SJSA1 (cell line): ENCODE measurements at regions not wholly inside any gene's neighbourhood (a gene's known extent, or its start where the extent isn't known, plus 50 kb on each side); places are given as distances from the start of the nearest gene placed in this dataset.

Source experiments
- DNase-seq, 2 experiments: peaks; one replicate each; pipeline ENCODE4 v3.0.0-alpha.2; 2015 to 2020; ENCODE audit warnings: low spot score in 2 of 2, low read depth in 1 of 2
- H3K27ac ChIP-seq: fragments of 250-450 bp; sonication (Bioruptor Pico); 2 replicates; pipeline ENCODE4 v1.5.1; 2020; ENCODE audit warnings: mild to moderate bottlenecking, moderate library complexity
- H3K27me3 ChIP-seq: fragments of 250-450 bp; sonication (Bioruptor Pico); replicated peaks from 2 replicates; pipeline ENCODE4 v1.5.1; 2020; ENCODE audit warnings: mild to moderate bottlenecking, moderate library complexity
- H3K36me3 ChIP-seq: fragments of 250-450 bp; sonication (Bioruptor Pico); 2 replicates; pipeline ENCODE4 v1.5.1; 2020; ENCODE audit warnings: mild to moderate bottlenecking
- H3K4me1 ChIP-seq: fragments of 250-450 bp; sonication (Bioruptor Pico); replicated peaks from 2 replicates; pipeline ENCODE4 v1.6.1; 2021; ENCODE audit warnings: mild to moderate bottlenecking
- H3K4me3 ChIP-seq: fragments of 250-450 bp; sonication (Bioruptor Pico); 2 replicates; pipeline ENCODE4 v1.5.1; 2020; ENCODE audit warnings: mild to moderate bottlenecking
- H3K9me3 ChIP-seq: fragments of 250-450 bp; sonication (Bioruptor Pico); replicated peaks from 2 replicates; pipeline ENCODE4 v1.5.1; 2020; ENCODE audit warnings: mild to moderate bottlenecking

GRCh38 chr4:31595496-31595895 is 875.3 kb downstream of the PCDH7 start:
- no peaks in the 10 kb centered on the region for H3K9me3 ChIP-seq
- DNase-seq: no peak
- no peaks in the 10 kb centered on the region for H3K36me3 ChIP-seq
- H3K27me3 ChIP-seq: no peaks in the 10 kb centered on the region
- no peaks in the 10 kb centered on the region for H3K4me1 ChIP-seq
- no peak overlapping the region for H3K27ac ChIP-seq
- H3K4me3 ChIP-seq: no peak overlapping the region

GRCh38 chr4:31598639-31599038 is 878.5 kb downstream of the PCDH7 start:
- H3K27ac ChIP-seq: no peak overlapping the region
- H3K4me1 ChIP-seq: no peaks in the 10 kb centered on the region
- no peaks in the 10 kb centered on the region for H3K9me3 ChIP-seq
- no peak overlapping the region for H3K4me3 ChIP-seq
- no peak for DNase-seq
- H3K36me3 ChIP-seq: no peaks in the 10 kb centered on the region
- no peaks in the 10 kb centered on the region for H3K27me3 ChIP-seq

DNA sequence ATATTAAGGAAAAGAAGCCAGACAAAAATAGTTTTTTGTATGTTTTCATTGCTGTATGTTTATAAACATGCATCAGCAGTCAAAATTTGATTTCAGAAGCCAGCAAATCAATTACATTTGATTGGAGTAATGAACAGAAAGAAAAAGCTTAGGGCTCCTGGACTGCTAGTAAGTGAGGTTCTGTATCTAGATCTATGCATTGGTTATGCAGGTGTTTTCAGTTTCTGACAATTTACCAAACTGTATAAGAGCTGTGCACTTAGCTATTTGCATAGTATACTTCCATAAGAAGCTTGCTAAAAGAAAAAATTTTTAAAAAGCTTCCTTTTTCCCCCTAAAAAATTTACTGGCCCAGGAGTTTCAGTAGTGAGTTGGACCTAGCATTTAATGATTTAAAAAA is 881.6 kb downstream of the PCDH7 start:
- Histone ChIP-seq H3K36me3 (no peaks in the 10 kb centered on the region), H3K9me3 (no peaks in the 10 kb centered on the region), H3K27ac (no peak overlapping the region), H3K4me3 (no peak overlapping the region), H3K4me1 (no peaks in the 10 kb centered on the region), H3K27me3 (no peaks in the 10 kb centered on the region)
- DNase-seq: no peak

DNA sequence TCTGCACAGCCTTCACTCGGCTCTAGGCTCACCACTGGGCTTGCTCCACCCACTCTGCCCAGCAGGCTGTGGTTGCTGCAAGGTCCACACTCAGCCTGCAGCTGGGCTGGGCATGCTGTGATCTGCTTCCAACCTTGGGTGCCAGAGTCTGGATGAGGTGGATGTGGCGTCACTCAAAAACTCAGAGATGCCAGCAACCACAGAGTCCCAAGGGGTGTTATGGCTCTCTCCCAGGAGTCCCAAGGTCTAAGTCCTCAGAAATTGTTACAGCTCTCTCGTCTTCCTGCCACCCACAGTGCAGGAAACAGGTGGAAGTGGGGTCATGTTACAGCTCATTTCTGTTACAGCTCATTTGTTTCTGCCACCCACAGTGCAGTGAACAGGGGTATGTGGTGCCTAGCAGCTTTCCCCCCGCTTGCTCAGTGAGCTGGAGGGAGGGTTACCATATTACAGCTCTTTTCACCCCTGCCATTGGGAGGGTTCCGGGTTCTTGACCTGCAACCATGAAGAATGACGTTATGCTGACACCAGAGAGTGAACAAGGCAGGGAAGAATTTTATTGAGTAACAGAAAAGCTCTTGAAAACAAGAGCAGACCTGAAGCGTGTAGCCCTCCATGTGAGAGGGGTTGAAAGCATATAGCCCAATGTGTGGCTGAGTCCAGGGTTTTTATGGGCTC is 893.9 kb downstream of the PCDH7 start:
- H3K27me3 ChIP-seq: no peaks in the 10 kb centered on the region
- H3K9me3 ChIP-seq: no peaks in the 10 kb centered on the region
- no peak overlapping the region for H3K27ac ChIP-seq
- no peaks in the 10 kb centered on the region for H3K36me3 ChIP-seq
- H3K4me1 ChIP-seq: no peaks in the 10 kb centered on the region
- H3K4me3 ChIP-seq: no peak overlapping the region
- DNase-seq: peak; percentile 28 to 51

DNA sequence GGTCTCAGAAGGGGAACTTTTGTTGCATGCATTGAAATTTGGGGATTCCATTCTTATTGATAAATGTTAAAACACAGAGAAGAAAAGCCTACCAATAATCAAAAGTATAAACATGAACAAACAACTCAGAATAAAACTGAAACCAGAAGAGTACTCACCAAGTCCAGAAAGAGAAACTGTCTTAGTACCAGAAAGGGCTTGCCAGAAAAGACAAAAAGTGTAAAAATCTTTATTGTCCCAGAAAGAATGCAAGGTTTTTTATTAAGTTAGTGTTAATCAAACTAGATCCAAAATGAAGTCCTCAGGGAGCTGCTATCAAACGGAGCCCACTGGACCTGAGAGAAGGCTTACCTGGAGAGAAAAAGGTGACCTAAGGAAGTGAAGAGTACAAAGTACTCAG is 897.5 kb downstream of the PCDH7 start:
- DNase-seq: no peak
- Histone ChIP-seq H3K9me3 (no peaks in the 10 kb centered on the region), H3K4me3 (no peak overlapping the region), H3K4me1 (no peaks in the 10 kb centered on the region), H3K36me3 (no peaks in the 10 kb centered on the region), H3K27me3 (no peaks in the 10 kb centered on the region), H3K27ac (no peak overlapping the region)

DNA sequence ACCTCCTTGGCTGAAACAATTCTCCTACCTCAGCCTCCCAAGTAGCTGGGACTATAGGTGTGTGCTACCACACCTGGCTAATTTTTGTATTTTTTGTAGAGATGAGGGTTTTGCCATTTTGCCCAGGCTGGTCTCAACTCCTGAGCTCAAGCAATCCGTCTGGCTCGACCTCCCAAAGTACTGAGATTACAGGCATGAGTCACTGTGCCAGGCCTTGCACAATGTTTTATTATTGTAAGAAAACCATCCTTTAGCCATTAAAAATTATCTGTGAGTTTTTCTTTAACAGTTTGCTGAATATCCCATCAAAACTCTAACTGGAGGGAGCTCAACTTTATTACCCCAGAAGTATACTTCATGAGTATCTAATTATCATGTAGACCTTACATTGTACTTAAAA is 900.3 kb downstream of the PCDH7 start:
- no peaks in the 10 kb centered on the region for H3K36me3 ChIP-seq

GRCh38 chr4:31645236-31645635 is 925.1 kb downstream of the PCDH7 start:
- Histone ChIP-seq H3K27ac (no peak overlapping the region), H3K4me1 (no peaks in the 10 kb centered on the region), H3K36me3 (no peaks in the 10 kb centered on the region), H3K27me3 (no peaks in the 10 kb centered on the region), H3K4me3 (no peak overlapping the region), H3K9me3 (no peaks in the 10 kb centered on the region)
- no peak for DNase-seq

More for the DNA sequence above, 900.3 kb downstream of the PCDH7 start:
- Histone ChIP-seq H3K27me3 (no peaks in the 10 kb centered on the region), H3K4me3 (no peak overlapping the region), H3K4me1 (no peaks in the 10 kb centered on the region), H3K27ac (no peak overlapping the region), H3K9me3 (no peaks in the 10 kb centered on the region)
- no peak for DNase-seq

DNA sequence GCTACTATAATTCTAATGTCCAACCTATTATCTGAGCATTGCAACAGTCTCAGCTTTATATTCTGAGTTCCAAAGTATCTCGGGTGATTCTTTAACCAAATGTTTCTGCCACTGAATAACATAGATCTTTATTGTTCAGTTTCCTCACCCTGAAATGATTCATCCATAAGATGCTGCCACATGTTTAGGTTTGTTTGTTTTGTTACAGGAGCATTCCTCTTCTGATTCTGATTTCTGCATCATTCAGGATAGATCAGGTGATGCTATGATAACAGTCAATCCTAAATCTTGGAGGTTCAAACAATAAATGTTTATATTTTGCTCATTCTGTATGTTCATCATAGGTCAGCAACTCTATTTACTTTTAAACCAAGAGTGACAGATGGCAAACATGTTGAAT is 927.6 kb downstream of the PCDH7 start:
- Histone ChIP-seq H3K36me3 (no peaks in the 10 kb centered on the region), H3K27ac (no peak overlapping the region), H3K9me3 (no peaks in the 10 kb centered on the region), H3K27me3 (no peaks in the 10 kb centered on the region), H3K4me1 (no peaks in the 10 kb centered on the region), H3K4me3 (no peak overlapping the region)
- no peak for DNase-seq

DNA sequence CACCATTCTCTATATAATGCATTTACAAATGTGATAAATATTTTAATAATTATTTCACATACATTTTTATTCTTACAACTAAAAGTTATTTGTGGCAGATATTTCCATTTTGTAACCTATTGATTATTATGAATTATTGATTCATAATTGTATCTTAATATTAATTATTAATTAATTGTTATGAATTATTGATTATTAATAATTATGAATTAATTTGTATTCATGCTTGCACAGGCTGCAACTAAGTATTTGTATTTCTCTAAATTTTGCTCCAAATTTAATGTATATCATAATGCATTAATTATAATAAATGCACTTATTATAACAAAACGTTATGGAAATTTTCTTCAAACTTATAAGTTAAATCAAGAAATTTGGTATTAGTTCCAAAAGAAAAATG is 929.7 kb downstream of the PCDH7 start:
- H3K27ac ChIP-seq: no peak overlapping the region

DNA sequence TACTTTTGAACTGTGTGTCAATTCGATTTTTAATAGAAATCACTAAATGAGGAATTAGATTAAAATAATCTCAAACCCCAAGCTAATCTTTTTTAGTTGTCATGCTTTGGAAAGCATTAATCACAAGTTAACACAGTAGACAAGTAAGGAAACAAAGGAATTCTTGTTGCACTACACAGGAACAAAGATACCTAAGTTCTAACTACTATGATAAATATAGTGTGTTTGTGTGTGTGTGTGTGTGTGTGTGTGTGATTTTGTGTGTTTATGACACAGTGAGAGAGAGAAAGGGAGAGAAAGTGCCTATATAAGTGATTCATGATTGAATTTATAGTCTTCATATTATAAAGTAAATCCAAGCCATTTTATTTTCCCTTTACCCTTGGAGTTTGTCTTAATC is 931.4 kb downstream of the PCDH7 start:
- Histone ChIP-seq H3K9me3 (no peaks in the 10 kb centered on the region), H3K36me3 (no peaks in the 10 kb centered on the region), H3K4me3 (no peak overlapping the region), H3K27ac (no peak overlapping the region), H3K27me3 (no peaks in the 10 kb centered on the region), H3K4me1 (no peaks in the 10 kb centered on the region)
- no peak for DNase-seq

More for the DNA sequence above, 929.7 kb downstream of the PCDH7 start:
- Histone ChIP-seq H3K9me3 (no peaks in the 10 kb centered on the region), H3K36me3 (no peaks in the 10 kb centered on the region), H3K4me1 (no peaks in the 10 kb centered on the region), H3K27me3 (no peaks in the 10 kb centered on the region), H3K4me3 (no peak overlapping the region)
- no peak for DNase-seq

GRCh38 chr4:31655328-31655727 is 935.2 kb downstream of the PCDH7 start:
- DNase-seq: no peak
- Histone ChIP-seq H3K27me3 (no peaks in the 10 kb centered on the region), H3K9me3 (no peaks in the 10 kb centered on the region), H3K4me1 (no peaks in the 10 kb centered on the region), H3K36me3 (no peaks in the 10 kb centered on the region), H3K27ac (no peak overlapping the region), H3K4me3 (no peak overlapping the region)

DNA sequence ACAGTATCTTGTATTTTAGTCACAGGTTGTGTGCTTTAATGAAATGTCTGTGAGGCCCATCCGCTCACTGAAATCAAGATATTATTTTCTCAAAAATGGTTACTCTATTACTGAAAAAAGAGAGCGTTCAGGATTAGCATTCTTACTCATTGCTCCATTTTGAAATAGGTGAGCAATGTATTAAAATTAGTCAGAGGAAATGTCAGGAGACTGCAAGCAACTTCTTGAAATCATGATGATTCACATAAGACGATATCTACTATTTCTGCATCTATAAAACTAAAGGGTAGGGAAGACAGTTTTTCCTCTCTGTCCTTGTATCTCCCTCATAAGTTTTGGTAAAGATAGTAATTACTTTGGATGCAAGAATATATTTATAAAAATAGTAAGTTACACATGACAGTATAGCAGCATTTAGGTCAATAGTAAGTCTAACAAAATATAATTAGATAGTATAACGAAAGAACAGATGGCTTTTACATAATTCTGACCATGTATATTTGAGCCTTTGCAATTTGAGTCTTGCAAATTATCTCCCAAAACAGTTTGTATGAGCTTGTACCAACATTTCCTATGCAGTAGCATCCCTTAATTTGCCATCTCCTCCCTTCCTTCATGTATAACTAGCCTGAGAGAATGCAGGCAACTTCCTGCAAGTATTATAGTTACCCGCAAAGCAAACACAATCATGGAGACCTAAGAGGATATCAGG is 937.8 kb downstream of the PCDH7 start:
- DNase-seq: no peak
- H3K27me3 ChIP-seq: no peaks in the 10 kb centered on the region
- H3K36me3 ChIP-seq: no peaks in the 10 kb centered on the region
- no peak overlapping the region for H3K27ac ChIP-seq
- H3K4me3 ChIP-seq: no peak overlapping the region
- no peaks in the 10 kb centered on the region for H3K4me1 ChIP-seq
- H3K9me3 ChIP-seq: no peaks in the 10 kb centered on the region

DNA sequence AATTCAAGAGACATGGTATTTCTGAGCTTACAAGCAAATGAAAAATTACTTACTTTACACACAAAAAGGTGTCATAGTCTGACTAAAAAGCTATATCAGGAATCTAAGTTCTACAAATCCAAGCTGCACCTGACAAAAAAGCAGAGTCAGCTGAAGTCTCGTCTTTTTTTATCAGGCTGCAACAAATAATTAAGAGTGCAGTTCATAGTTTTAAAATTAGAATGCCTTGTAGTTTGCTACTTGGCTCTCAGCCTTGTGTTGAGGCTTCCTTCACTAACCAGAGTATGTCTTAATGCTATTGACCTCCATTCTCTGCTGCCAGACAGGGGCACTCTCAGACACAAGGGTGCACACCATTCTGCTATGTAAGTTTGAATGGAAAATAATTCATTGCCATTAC is 940.7 kb downstream of the PCDH7 start:
- H3K27ac ChIP-seq: no peak overlapping the region

DNA sequence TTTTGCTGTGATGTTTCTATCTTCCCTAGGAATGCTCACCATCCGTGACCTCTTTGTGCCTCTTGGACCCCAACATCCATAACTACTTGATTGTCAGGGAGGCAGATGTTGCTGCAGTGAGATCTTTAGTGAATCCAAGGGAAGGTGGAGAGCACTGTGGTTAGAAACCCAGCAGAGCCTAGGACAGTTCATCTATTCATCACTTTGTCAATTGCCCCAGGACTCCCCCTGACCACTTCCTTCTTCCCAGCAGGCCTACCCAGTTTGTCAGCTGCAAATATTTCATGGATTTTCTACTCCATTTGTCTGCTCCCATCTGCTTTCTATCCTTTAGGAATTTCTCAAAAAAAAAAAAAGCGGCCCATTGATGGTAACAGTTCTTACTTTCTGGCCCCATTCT is 942.8 kb downstream of the PCDH7 start:
- Histone ChIP-seq H3K4me1 (no peaks in the 10 kb centered on the region), H3K9me3 (no peaks in the 10 kb centered on the region), H3K4me3 (no peak overlapping the region), H3K27ac (no peak overlapping the region), H3K36me3 (no peaks in the 10 kb centered on the region), H3K27me3 (no peaks in the 10 kb centered on the region)
- DNase-seq: no peak

More for the DNA sequence above, 940.7 kb downstream of the PCDH7 start:
- DNase-seq: no peak
- H3K27me3 ChIP-seq: no peaks in the 10 kb centered on the region
- no peaks in the 10 kb centered on the region for H3K4me1 ChIP-seq
- H3K36me3 ChIP-seq: no peaks in the 10 kb centered on the region
- no peaks in the 10 kb centered on the region for H3K9me3 ChIP-seq
- no peak overlapping the region for H3K4me3 ChIP-seq

- Histone ChIP-seq H3K4me3 (no peak overlapping the region), H3K9me3 (no peaks in the 10 kb centered on the region), H3K36me3 (no peaks in the 10 kb centered on the region), H3K27me3 (no peaks in the 10 kb centered on the region), H3K27ac (no peak overlapping the region), H3K4me1 (no peaks in the 10 kb centered on the region)
- no peak for DNase-seq
Observed at GRCh38 chr4:31667686-31668085, 947.5 kb downstream of the PCDH7 start.
